Mucosa of descending colon (tissue), 3 donors: ENCODE measurements at regions not wholly inside any gene's neighbourhood (a gene's known extent, or its start where the extent isn't known, plus 50 kb on each side); places are given as distances from the start of the nearest gene placed in this dataset.

ENCODE experiments used
- ATAC-seq: fragments of 200-7000 bp; cut with Tn5 transposase; one replicate; pipeline ENCODE4 v1.9.1; 2020; ENCODE audit warnings: mild to moderate bottlenecking, moderate library complexity
- DNase-seq, 3 donors: peaks; one replicate each; pipeline ENCODE4 v3.0.0-alpha.2; 2020
- H3K36me3 ChIP-seq: fragments of 200-600 bp; one replicate; pipeline ENCODE4 v1.8.0; 2021; ENCODE audit warnings: low read depth, mild to moderate bottlenecking
- H3K4me1 ChIP-seq: fragments of 200-600 bp; one replicate; pipeline ENCODE4 v1.8.0; 2021; ENCODE audit warnings: low read depth, mild to moderate bottlenecking
- H3K4me3 ChIP-seq: fragments of 200-600 bp; one replicate; pipeline ENCODE4 v1.8.0; 2021; ENCODE audit warnings: mild to moderate bottlenecking
- H3K9me3 ChIP-seq: fragments of 200-600 bp; one replicate; pipeline ENCODE4 v1.8.0; 2021; ENCODE audit warnings: mild to moderate bottlenecking
- CTCF ChIP-seq: fragments of 200-600 bp; IDR thresholded peaks from one replicate; pipeline ENCODE4 v1.8.0; 2022; ENCODE audit warnings: antibody characterized with exemption, mild to moderate bottlenecking
- intact Hi-C, 2 donors: fragments of 100-400 bp; cut with DNase I in 1 of 2; cut with micrococcal nuclease in 1 of 2; formaldehyde crosslinking; loops; one replicate each; pipeline versions ENCODE4 v1.11.0 to v1.11.1; 2022; cut with DNase I, micrococcal nuclease
- donor health status: DM: no; HTN: no; CAD: no; lungs with moderate emphysema.
- donor health status: DM: no; HTN: no; CAD: no.
- donor health status: DM: no; HTN: yes; CAD: no.

DNA sequence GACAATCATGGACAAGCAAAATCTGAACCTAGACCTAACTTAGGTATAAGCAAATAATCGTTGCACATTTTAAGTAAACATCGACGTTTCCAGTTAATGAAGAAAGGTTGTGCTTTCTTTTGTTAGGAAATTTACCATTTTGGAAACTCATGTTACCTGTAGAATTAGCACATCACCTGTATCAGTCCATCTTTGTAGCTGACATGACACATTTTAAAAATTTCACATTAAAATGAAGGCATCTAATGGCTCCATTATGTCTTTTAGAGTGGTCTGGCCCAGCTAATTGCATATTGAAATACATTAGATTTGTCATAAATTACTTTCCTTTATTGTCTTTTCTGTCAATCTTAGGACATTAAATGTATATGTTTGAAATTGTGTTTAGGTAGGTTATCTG, 119.0 kb upstream of the MGAT5 start:
- H3K9me3 ChIP-seq = no peaks in the 10 kb centered on the region
- intact Hi-C loops = no loop called here
- peaks cover 31% of the 10 kb centered on the region for H3K4me1 ChIP-seq
- no peaks in the 10 kb centered on the region for H3K36me3 ChIP-seq
- DNase-seq (no peak), ATAC-seq (no peak)
- H3K4me3 ChIP-seq = no peak overlapping the region
- no peak for TF ChIP-seq CTCF

DNA sequence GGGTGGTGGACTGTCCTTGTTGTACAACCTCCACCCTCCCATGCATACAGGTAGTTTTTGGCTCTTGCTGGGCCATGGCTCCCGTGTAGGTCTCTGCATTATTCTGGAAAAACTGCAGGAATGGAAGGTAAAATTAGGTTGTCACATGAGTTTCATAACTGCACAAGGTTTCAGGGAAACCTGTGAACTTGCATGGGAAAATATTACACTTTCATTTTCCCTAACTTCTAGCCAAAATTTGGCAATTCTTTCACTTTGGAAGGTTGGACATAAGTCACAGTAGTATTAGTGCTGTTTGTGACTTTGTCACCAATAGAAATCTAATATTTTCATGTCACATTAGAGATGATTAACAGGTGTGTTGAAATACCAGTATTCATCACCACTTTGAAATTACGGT, 118.1 kb upstream of the MGAT5 start:
- ATAC-seq = no peak
- DNase-seq = no peak

GRCh38 chr2:134136731-134137130, 117.1 kb upstream of the MGAT5 start:
- H3K4me3 ChIP-seq = no peak overlapping the region
- DNase-seq (peak in 1 of 3 donors; percentile 24), ATAC-seq (no peak)
- no peaks in the 10 kb centered on the region for H3K9me3 ChIP-seq
- no peaks in the 10 kb centered on the region for H3K36me3 ChIP-seq
- intact Hi-C loops = no loop called here
- no peak for TF ChIP-seq CTCF
- peaks cover 46% of the 10 kb centered on the region for H3K4me1 ChIP-seq

More for the DNA sequence above, 118.1 kb upstream of the MGAT5 start:
- Histone ChIP-seq H3K4me1 (peaks cover 36% of the 10 kb centered on the region), H3K36me3 (no peaks in the 10 kb centered on the region), H3K4me3 (no peak overlapping the region), H3K9me3 (no peaks in the 10 kb centered on the region)
- intact Hi-C loops = no loop called here
- no peak for TF ChIP-seq CTCF

DNA sequence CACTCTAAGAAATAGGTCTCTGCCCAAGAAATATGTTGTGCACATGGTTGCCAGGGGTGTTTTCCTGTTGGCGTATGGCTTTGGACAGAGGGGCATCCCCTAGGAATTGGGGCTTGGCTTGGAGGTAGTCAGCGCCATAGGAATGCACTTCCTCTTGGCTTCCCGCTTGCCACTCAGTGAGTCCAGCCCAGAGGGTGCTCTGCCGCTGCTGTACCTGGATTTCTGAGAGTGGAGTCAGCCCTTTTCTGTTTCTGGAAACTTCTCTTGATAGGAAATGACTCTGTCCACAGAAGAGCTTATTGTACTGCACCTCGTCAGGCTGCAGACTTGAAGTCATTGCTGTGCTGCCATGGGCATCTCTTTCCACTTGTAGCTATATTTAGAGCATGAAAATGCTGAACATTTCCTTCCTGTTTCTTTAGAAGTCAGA, 116.7 kb upstream of the MGAT5 start:
- H3K36me3 ChIP-seq = no peaks in the 10 kb centered on the region
- H3K4me1 ChIP-seq = peaks cover 50% of the 10 kb centered on the region
- H3K4me3 ChIP-seq = no peak overlapping the region
- intact Hi-C loops = no loop called here
- DNase-seq (peak in 1 of 3 donors; percentile 18), ATAC-seq (peak; percentile 42)
- no peaks in the 10 kb centered on the region for H3K9me3 ChIP-seq
- no peak for TF ChIP-seq CTCF

DNA sequence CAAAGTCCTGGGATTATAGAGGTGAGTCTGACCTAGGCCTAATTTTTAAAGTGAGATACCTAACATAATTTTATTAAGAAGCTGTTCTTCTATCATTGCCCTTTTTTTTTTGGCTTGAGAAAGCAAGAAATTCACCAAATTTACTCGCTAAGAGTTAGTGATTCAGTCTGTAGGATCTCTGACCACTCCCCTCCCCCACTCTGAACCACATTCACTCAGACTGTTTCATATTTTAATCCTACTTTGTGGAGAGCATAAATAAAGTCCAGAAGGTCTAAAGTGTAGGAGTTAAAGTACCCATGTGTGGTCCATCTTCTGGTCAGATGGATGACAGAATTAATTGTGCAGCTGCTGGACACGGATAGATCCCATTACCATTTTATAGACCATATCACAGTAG, 115.8 kb upstream of the MGAT5 start:
- Histone ChIP-seq H3K4me3 (no peak overlapping the region), H3K36me3 (no peaks in the 10 kb centered on the region), H3K9me3 (no peaks in the 10 kb centered on the region), H3K4me1 (peaks cover 53% of the 10 kb centered on the region)
- ATAC-seq (no peak), DNase-seq (no peak)
- TF ChIP-seq CTCF = no peak
- intact Hi-C loops = no loop called here

GRCh38 chr2:134139611-134140010, 114.3 kb upstream of the MGAT5 start:
- DNase-seq (peak in 2 of 3 donors; percentile 59 to 73), ATAC-seq (peak; percentile 71)
- Histone ChIP-seq H3K4me1 (peaks cover 53% of the 10 kb centered on the region), H3K9me3 (no peaks in the 10 kb centered on the region), H3K4me3 (no peak overlapping the region), H3K36me3 (no peaks in the 10 kb centered on the region)
- intact Hi-C loops = no loop called here
- TF ChIP-seq CTCF = no peak
